ENCODE measurements at regions not wholly inside any gene's neighbourhood (a gene's known extent, or its start where the extent isn't known, plus 50 kb on each side); places are given as distances from the start of the nearest gene placed in this dataset.
"Not testable (repeated sequence)": the region's sequence is repeated elsewhere in the genome, so short reads cannot be mapped to it uniquely, and the experiment has no call there.

DNA sequence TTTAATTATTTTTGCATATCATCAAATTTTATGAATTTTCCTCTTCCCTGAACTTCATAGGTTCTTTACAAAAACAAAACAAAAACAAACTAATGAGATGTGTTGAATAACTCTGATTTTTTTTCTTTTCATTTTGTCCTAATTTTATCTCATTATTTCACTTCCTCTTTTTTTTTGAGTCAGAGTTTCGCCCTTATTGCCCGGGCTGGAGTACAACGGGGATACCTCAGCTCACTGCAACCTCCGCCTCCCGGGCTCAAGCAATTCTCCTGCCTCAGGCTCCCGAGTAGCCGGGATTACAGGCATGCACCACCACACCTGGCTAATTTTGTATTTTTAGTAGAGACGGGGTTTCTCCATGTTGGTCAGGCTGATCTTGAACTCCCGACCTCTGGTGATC, 1633.3 kb downstream of the CDH8 start:
- ATAC-seq; DNase-seq (ENCODE audit: low spot score); H3K4me1 Mint-ChIP-seq: not testable (repeated sequence)

GRCh38 chr16:60392380-60392779, 1643.9 kb downstream of the CDH8 start:
- Histone ChIP-seq H3K79me2 (replicated peaks; ENCODE audit: insufficient read depth) (no peaks in the 10 kb centered on the region), H4K20me1 (replicated peaks; ENCODE audit: insufficient read depth) (no peaks in the 10 kb centered on the region), H3F3A (replicated peaks; ENCODE audit: low read depth) (no peaks in the 10 kb centered on the region), H3K4me3 (no peak overlapping the region), H3K4me1 (ENCODE audit: insufficient read depth) (no peaks in the 10 kb centered on the region), H3K27ac (ENCODE audit: low read depth) (no peak overlapping the region), H3K36me3 (ENCODE audit: insufficient read depth) (no peaks in the 10 kb centered on the region), H2AFZ (no peak overlapping the region), H3K27me3 (ENCODE audit: insufficient read depth) (no peaks in the 10 kb centered on the region), H3K4me2 (no peak overlapping the region), H3K9me2 (ENCODE audit: insufficient read depth) (no peaks in the 10 kb centered on the region)
- H3K4me1 Mint-ChIP-seq: peaks cover 12% of the 10 kb centered on the region; the same call in 2 of the 3 replicates
- DNase-seq (ENCODE audit: low spot score) (no peak), ATAC-seq (no peak)
- H3K27ac Mint-ChIP-seq: no peak overlapping the region
- no peaks in the 10 kb centered on the region for H3K27me3 Mint-ChIP-seq (ENCODE audit: insufficient read depth, low read depth, poor library complexity)
- H3K9me3 Mint-ChIP-seq: no peaks in the 10 kb centered on the region
- H3K36me3 Mint-ChIP-seq (ENCODE audit: low read depth): no peaks in the 10 kb centered on the region
- H3K4me3 Mint-ChIP-seq: no peak overlapping the region
- no peak for TF ChIP-seq STAT1 (IDR thresholded peaks at IDR 0.05; ENCODE audit: unreplicated experiment)
- no peak for TF ChIP-seq EZH2phosphoT487 (IDR thresholded peaks at IDR 0.05; ENCODE audit: unreplicated experiment)
- TF ChIP-seq, protein P1, sequence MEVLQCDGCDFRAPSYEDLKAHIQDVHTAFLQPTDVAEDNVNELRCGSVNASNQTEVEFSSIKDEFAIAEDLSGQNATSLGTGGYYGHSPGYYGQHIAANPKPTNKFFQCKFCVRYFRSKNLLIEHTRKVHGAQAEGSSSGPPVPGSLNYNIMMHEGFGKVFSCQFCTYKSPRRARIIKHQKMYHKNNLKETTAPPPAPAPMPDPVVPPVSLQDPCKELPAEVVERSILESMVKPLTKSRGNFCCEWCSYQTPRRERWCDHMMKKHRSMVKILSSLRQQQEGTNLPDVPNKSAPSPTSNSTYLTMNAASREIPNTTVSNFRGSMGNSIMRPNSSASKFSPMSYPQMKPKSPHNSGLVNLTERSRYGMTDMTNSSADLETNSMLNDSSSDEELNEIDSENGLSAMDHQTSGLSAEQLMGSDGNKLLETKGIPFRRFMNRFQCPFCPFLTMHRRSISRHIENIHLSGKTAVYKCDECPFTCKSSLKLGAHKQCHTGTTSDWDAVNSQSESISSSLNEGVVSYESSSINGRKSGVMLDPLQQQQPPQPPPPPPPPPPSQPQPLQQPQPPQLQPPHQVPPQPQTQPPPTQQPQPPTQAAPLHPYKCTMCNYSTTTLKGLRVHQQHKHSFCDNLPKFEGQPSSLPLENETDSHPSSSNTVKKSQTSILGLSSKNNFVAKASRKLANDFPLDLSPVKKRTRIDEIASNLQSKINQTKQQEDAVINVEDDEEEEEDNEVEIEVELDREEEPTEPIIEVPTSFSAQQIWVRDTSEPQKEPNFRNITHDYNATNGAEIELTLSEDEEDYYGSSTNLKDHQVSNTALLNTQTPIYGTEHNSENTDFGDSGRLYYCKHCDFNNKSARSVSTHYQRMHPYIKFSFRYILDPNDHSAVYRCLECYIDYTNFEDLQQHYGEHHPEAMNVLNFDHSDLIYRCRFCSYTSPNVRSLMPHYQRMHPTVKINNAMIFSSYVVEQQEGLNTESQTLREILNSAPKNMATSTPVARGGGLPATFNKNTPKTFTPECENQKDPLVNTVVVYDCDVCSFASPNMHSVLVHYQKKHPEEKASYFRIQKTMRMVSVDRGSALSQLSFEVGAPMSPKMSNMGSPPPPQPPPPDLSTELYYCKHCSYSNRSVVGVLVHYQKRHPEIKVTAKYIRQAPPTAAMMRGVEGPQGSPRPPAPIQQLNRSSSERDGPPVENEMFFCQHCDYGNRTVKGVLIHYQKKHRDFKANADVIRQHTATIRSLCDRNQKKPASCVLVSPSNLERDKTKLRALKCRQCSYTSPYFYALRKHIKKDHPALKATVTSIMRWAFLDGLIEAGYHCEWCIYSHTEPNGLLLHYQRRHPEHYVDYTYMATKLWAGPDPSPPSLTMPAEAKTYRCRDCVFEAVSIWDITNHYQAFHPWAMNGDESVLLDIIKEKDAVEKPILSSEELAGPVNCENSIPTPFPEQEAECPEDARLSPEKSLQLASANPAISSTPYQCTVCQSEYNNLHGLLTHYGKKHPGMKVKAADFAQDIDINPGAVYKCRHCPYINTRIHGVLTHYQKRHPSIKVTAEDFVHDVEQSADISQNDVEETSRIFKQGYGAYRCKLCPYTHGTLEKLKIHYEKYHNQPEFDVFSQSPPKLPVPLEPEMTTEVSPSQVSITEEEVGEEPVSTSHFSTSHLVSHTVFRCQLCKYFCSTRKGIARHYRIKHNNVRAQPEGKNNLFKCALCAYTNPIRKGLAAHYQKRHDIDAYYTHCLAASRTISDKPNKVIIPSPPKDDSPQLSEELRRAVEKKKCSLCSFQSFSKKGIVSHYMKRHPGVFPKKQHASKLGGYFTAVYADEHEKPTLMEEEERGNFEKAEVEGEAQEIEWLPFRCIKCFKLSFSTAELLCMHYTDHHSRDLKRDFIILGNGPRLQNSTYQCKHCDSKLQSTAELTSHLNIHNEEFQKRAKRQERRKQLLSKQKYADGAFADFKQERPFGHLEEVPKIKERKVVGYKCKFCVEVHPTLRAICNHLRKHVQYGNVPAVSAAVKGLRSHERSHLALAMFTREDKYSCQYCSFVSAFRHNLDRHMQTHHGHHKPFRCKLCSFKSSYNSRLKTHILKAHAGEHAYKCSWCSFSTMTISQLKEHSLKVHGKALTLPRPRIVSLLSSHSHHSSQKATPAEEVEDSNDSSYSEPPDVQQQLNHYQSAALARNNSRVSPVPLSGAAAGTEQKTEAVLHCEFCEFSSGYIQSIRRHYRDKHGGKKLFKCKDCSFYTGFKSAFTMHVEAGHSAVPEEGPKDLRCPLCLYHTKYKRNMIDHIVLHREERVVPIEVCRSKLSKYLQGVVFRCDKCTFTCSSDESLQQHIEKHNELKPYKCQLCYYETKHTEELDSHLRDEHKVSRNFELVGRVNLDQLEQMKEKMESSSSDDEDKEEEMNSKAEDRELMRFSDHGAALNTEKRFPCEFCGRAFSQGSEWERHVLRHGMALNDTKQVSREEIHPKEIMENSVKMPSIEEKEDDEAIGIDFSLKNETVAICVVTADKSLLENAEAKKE (CRISPR knock-in tag; IDR thresholded peaks at IDR 0.05): no peak
- TF ChIP-seq REST (IDR thresholded peaks at IDR 0.05; ENCODE audit: unreplicated experiment): no peak
- no peak for TF ChIP-seq POLR2AphosphoS5 (IDR thresholded peaks at IDR 0.05; ENCODE audit: low read depth)
- no peak for TF ChIP-seq EZH2 (IDR thresholded peaks at IDR 0.05; ENCODE audit: low read depth, unreplicated experiment)
- no peak for TF ChIP-seq NANOG (IDR thresholded peaks at IDR 0.05; ENCODE audit: borderline replicate concordance)
- no peak for TF ChIP-seq ZNF114 (CRISPR knock-in tag; IDR thresholded peaks at IDR 0.05)

More for the DNA sequence above, 1633.3 kb downstream of the CDH8 start:
- H3K4me2 ChIP-seq; H2AFZ ChIP-seq; H3K79me2 ChIP-seq (replicated peaks; ENCODE audit: insufficient read depth); H3K27ac Mint-ChIP-seq; H3F3A ChIP-seq (replicated peaks; ENCODE audit: low read depth); H3K27me3 ChIP-seq (ENCODE audit: insufficient read depth); H3K9me2 ChIP-seq (ENCODE audit: insufficient read depth); H3K9me3 Mint-ChIP-seq; H3K27ac ChIP-seq (ENCODE audit: low read depth); H3K36me3 ChIP-seq (ENCODE audit: insufficient read depth); H3K36me3 Mint-ChIP-seq (ENCODE audit: low read depth); H3K27me3 Mint-ChIP-seq (ENCODE audit: insufficient read depth, low read depth, poor library complexity); H4K20me1 ChIP-seq (replicated peaks; ENCODE audit: insufficient read depth); H3K4me3 Mint-ChIP-seq; H3K4me3 ChIP-seq; H3K4me1 ChIP-seq (ENCODE audit: insufficient read depth): not testable (repeated sequence)
